GM20000 (cell line): ENCODE measurements at regions not wholly inside any gene's neighbourhood (a gene's known extent, or its start where the extent isn't known, plus 50 kb on each side); places are given as distances from the start of the nearest gene placed in this dataset.

Experiments used
- DNase-seq: peaks from one replicate; pipeline ENCODE4 v3.0.0; 2012; ENCODE audit warnings: low spot score
- TF ChIP-seq, protein P1 (sequence below): IDR thresholded peaks from 2 replicates; pipeline ENCODE4 v1.5.1; 2012; ENCODE audit warnings: mild to moderate bottlenecking, control low read depth; ENCODE audit errors: extremely low read depth, missing control alignments

DNA sequence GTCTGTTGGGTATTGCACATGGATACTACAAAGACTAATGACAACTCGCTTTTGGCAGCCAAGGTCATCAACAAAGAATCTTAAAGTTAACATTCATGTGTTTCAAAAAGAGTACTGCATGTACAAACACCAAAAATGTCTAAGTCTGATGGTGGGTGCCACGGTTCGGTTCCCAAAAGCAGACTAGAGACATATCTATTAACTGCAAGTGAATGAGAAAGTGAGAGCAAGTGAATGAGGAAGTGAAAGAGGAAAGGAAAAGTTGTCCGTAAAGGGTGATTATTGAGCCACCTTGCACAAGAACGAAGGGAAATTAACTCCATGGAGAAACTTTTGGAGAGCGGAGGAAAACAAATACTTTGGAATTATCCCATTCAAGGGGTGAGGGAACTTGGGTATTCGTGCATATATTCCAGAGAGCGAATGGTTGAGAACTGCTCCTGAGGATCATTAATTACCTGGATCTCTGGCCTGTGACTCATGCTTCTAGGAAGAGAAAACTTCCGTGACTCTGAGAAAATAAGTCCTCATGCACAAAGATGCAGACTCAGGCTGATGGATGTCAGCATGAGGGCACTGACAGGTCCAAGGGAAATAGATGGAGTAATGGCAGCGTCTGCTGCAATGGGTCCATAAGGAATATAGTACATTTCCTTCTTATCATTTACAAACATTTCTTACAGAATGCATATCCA is 336.5 kb upstream of the TGFBR2 start:
- TF ChIP-seq, protein P1, sequence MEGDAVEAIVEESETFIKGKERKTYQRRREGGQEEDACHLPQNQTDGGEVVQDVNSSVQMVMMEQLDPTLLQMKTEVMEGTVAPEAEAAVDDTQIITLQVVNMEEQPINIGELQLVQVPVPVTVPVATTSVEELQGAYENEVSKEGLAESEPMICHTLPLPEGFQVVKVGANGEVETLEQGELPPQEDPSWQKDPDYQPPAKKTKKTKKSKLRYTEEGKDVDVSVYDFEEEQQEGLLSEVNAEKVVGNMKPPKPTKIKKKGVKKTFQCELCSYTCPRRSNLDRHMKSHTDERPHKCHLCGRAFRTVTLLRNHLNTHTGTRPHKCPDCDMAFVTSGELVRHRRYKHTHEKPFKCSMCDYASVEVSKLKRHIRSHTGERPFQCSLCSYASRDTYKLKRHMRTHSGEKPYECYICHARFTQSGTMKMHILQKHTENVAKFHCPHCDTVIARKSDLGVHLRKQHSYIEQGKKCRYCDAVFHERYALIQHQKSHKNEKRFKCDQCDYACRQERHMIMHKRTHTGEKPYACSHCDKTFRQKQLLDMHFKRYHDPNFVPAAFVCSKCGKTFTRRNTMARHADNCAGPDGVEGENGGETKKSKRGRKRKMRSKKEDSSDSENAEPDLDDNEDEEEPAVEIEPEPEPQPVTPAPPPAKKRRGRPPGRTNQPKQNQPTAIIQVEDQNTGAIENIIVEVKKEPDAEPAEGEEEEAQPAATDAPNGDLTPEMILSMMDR = no peak
- DNase-seq = no peak

DNA sequence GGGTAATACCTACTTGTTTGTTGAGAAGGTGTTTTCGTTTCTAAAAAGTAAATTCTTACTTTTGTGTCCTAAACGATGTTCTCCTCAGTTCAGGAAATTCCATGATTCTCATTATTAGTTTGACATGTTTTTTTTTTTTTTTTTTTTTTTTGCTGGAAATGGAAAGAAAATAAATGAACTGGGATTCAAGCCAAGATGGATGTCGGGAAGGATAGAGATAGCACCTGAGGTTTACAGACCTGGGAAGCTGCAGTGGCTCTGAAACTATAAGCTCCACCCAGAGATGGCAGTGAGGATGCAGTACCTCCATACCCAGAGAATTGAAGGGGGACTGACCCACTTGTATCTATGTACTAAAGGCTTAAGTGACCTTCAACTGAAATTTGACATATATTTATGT is 334.6 kb upstream of the TGFBR2 start:
- TF ChIP-seq, protein P1 = no peak
- DNase-seq = no peak

DNA sequence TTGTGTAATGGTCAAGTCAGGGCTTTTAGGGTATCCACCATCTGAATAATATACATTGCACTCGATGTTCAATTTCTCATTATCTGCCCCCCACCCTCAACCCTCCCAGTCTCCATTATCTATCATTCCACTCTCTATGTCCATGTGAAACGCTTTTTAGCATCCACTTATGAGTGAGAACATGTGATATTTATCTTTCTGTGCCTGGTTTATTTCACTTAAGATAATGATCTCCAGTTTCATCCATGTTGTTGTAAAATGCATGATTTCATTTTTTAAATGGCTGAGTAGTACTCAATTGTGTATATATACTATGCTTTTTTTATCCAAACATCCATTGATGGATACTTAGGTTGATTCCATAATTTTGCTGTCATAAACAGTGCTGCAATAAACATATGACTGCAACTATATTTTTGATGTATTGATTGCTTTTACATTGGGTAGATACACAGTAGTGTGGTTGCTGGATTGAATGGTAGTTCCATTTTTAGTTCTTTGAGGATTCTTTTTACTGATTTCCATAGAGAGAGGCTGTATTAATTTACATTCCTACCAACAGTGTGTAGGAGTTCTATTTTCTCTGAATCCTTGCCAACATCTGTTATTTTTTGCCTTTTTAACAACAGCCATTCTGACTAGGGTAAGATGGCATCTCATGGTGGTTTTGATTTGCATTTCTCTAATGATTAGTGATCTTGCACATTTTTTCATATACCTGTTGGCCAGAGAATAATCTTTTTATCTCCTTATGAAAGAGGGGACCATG is 332.9 kb upstream of the TGFBR2 start:
- DNase-seq = no peak
- TF ChIP-seq, protein P1 = no peak

DNA sequence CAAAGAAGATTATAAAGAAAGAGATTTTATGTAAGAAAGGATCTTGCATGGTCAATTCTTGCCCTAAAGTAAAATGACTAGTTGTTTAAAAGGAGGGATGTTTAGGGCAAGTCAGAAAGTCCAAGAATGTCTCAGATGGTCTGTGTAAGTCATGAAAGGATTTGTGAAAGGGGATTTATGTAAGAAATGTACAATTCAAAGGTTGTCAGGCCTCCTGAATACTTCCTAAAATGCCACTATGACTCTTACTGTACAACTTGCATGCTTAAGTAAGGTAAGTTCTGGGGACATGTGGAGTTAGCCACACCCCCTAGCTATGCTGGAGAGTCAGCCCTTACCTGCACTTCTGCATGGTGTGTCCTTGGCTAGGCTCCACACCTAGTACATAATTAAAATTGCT is 328.9 kb upstream of the TGFBR2 start:
- TF ChIP-seq, protein P1 = no peak
- DNase-seq = no peak

DNA sequence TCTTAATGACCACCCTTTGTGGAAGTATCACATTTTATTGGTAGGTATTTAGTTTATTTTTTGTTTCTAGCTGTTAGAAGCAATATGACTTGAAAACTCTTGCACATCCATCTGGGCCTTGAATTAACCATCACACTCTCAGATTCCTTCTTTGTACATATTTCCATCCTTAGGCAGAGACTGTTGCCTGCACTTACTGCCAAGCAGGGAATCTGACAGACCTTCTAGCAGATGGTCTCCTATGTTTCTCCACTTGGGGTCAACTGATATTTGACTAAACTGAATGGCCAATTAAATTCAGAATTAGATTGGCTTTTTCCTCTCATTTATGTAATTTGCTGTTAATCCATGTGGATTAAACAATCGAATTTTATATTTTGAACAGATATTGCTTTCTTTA is 324.9 kb upstream of the TGFBR2 start:
- no peak for DNase-seq
- TF ChIP-seq, protein P1 = no peak

DNA sequence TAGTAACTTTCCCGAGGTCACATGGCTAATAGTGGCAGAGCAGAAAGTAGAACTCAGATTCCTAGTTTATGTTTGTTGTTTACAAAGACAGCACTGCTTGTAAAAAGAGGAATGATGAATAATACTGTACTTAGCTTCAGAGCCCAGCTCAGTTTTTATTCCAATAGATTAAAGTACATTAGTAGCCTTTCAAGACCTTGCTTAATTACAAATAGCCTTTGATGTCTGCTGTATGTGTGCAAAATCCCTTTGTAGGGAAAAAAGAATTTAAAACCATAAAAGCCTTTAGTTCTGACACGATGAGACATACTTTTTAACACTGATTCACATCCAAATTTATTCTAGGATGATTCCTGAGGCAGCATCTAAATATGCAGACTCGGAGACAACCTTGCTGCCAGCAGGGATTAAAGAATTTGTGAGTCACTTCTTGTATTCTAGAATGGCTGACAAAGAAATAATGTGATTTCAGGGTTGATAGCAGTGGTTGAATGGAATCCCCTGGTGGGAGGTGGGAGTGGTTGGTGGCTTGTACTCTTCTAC is 324.2 kb upstream of the TGFBR2 start:
- TF ChIP-seq, protein P1 = no peak
- DNase-seq = no peak
